HL-60 (cell line): ENCODE measurements at regions not wholly inside any gene's neighbourhood (a gene's known extent, or its start where the extent isn't known, plus 50 kb on each side); places are given as distances from the start of the nearest gene placed in this dataset.

ENCODE experiments used
- GABPA ChIP-seq: IDR thresholded peaks from 2 replicates; pipeline ENCODE4 v1.6.1; 2012; ENCODE audit warnings: low read depth
- POLR2AphosphoS5 ChIP-seq: IDR thresholded peaks from 2 replicates; pipeline ENCODE4 v1.6.1; 2012; ENCODE audit warnings: low read depth
- SPI1 ChIP-seq: IDR thresholded peaks from 2 replicates; pipeline ENCODE4 v1.6.1; 2012; ENCODE audit warnings: low read depth, mild to moderate bottlenecking, borderline replicate concordance
- TF ChIP-seq, protein P1 (sequence below): IDR thresholded peaks from one replicate; pipeline ENCODE4 v1.5.1; 2011; ENCODE audit warnings: low read length, control low read depth, inconsistent platforms; ENCODE audit not compliant: insufficient read depth
- TF ChIP-seq, protein P2 (sequence below): IDR thresholded peaks from 2 replicates; pipeline ENCODE4 v1.6.1; 2012; ENCODE audit warnings: low read depth; ENCODE audit not compliant: insufficient replicate concordance

DNA sequence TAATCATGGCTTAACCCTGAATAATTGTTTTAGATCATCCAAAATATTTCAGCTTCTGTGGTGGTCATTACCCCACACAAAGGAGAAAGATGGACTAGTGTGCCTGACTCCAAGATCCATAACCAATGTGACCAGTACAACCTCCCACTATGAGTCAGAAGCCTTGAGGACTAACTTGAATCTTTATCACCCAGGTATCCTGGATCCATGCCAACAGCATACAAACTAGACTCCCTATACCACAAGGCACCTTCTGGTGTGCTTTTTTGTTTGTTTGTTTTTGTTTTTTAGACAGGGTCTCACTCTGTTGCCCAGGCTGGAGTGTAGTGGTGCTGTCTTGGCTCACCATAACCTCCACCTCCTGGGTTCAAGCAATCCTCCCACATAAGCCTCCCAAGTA lies 317.7 kb downstream of the VPS13C start:
- TF ChIP-seq POLR2AphosphoS5 (no peak), SPI1 (no peak), GABPA (no peak)
- TF ChIP-seq, protein P1, sequence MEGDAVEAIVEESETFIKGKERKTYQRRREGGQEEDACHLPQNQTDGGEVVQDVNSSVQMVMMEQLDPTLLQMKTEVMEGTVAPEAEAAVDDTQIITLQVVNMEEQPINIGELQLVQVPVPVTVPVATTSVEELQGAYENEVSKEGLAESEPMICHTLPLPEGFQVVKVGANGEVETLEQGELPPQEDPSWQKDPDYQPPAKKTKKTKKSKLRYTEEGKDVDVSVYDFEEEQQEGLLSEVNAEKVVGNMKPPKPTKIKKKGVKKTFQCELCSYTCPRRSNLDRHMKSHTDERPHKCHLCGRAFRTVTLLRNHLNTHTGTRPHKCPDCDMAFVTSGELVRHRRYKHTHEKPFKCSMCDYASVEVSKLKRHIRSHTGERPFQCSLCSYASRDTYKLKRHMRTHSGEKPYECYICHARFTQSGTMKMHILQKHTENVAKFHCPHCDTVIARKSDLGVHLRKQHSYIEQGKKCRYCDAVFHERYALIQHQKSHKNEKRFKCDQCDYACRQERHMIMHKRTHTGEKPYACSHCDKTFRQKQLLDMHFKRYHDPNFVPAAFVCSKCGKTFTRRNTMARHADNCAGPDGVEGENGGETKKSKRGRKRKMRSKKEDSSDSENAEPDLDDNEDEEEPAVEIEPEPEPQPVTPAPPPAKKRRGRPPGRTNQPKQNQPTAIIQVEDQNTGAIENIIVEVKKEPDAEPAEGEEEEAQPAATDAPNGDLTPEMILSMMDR: no peak
- TF ChIP-seq, protein P2, sequence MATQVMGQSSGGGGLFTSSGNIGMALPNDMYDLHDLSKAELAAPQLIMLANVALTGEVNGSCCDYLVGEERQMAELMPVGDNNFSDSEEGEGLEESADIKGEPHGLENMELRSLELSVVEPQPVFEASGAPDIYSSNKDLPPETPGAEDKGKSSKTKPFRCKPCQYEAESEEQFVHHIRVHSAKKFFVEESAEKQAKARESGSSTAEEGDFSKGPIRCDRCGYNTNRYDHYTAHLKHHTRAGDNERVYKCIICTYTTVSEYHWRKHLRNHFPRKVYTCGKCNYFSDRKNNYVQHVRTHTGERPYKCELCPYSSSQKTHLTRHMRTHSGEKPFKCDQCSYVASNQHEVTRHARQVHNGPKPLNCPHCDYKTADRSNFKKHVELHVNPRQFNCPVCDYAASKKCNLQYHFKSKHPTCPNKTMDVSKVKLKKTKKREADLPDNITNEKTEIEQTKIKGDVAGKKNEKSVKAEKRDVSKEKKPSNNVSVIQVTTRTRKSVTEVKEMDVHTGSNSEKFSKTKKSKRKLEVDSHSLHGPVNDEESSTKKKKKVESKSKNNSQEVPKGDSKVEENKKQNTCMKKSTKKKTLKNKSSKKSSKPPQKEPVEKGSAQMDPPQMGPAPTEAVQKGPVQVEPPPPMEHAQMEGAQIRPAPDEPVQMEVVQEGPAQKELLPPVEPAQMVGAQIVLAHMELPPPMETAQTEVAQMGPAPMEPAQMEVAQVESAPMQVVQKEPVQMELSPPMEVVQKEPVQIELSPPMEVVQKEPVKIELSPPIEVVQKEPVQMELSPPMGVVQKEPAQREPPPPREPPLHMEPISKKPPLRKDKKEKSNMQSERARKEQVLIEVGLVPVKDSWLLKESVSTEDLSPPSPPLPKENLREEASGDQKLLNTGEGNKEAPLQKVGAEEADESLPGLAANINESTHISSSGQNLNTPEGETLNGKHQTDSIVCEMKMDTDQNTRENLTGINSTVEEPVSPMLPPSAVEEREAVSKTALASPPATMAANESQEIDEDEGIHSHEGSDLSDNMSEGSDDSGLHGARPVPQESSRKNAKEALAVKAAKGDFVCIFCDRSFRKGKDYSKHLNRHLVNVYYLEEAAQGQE: no peak
